Inferior parietal cortex (tissue), 1 donor: ENCODE measurements at regions not wholly inside any gene's neighbourhood (a gene's known extent, or its start where the extent isn't known, plus 50 kb on each side); places are given as distances from the start of the nearest gene placed in this dataset.
"Not testable (repeated sequence)": the region's sequence is repeated elsewhere in the genome, so short reads cannot be mapped to it uniquely, and the experiment has no call there.

ENCODE experiments used
- DNase-seq: peaks from one replicate; pipeline ENCODE4 v3.0.0-alpha.2; 2016; ENCODE audit errors: extremely low spot score

GRCh38 chr5:105602406-105602805, 2039.8 kb upstream of the NUDT12 start:
- not testable (repeated sequence) for DNase-seq

DNA sequence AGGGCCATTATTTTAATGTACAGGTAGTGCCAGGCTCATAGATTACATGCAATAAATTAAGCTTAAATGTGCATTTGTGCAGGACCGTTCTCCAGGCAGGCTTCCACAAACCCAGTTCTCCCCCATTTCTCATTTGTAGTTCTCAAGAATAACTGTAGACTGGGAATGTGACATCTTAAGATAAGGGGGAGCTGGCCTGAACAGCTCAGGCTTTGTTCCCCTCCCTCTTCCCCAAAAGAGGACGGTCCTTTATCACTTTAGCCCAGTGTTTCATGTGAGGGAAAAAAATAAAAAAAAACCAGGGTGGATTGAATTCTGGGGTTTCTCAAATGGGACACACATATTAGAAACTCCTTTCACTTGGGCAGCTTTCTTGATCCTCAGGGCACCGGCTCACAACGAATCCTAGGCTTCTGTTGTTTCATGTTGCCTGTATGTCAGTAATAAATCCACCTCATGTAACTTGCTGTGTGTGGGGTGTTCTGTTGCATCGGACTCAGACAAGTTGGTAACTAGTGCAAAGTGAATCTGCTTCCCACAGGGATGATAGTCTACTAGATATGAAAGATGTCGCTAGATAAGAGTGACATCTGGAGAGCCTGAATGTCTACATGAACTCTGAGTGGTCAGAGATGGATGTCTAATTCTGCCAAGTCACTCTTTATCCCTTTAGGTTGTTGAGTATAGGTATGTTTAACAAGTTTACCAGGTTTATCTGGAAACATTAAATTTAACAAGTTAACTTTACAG, 2030.6 kb upstream of the NUDT12 start:
- no peak for DNase-seq

GRCh38 chr5:105587963-105588662, 2025.5 kb upstream of the NUDT12 start:
- no peak for DNase-seq

DNA sequence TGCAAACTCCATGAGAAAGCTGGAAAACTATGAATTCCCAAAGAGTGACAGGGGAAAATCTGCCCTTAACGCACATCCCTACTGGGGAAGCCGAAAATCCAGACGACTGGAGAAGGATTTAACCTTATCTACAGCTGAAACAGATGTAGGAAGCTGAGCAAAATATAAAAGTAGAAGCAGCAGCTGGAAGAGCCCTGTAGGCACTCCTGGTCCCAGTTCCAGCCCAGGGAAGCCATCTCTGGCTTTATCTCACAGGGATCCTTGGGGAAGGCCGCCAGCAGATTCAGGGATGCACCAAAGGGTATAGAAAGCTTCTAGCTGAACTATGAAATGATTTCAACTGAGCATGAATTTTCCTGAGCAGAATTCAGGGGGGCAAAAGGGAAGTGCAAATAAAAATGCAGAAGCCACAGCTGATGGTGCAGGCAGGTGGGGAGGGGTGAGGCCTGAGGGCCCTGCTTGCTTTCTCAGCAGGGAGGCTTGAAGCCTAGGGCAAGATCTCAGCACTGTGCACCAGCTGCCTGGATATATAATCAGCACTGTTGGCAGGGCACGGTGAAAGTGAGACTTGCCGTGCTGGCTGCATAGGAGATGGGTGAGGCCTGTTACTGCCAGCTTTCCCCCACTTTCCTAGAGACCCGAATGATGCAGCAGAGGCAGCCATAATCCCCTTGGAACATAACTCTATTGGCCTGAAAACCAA, 2019.5 kb upstream of the NUDT12 start:
- no peak for DNase-seq

DNA sequence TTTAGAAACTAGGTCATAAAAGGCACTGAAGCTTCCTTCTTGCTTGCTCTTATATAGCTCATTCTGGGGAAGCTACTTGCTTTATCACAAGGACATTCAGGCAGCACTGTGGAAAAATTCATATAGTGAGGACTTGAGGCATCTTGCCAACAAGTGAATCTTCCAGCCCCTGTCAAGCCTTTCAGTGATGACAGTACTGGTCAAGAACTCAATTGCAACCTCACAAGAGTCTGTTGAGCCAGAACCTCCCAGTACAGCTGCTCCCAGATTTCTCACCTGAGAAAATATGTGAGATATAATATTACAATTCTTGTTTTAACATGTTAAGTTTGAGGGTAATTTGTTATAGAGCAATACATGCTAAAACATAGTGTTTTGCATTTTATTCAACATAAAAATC, 2011.0 kb upstream of the NUDT12 start:
- no peak for DNase-seq

GRCh38 chr5:105565531-105565930, 2002.9 kb upstream of the NUDT12 start:
- DNase-seq = no peak

GRCh38 chr5:105563842-105564241, 2001.3 kb upstream of the NUDT12 start:
- no peak for DNase-seq

DNA sequence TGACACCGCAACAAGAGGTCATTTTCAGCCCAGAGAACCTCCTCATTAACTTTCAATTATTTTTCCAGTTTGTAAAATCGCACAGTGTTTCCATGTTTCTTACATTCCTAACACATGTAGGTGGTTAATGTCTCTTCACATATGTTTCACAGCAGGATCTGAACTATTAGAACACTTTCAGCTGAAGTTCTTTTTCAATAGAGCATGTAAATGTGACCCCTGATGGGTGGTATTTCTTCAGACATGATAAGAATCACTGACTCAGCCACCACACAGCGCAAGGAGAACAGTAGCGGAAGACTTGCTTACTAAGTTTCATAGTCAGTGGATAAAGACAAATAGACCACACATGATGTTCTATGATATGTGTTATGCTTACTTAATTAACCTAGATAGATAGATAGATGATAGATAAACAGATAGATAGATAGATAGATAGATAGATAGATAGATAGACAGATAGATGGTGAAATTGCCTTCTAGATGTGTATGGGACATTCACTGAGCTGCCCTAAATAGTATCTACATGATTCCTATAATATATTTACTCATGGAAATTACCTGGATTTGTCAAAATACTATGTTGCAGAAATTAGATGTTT, 1992.1 kb upstream of the NUDT12 start:
- DNase-seq = no peak

- no peak for DNase-seq
Observed at GRCh38 chr5:105544300-105544699, 1981.7 kb upstream of the NUDT12 start.

GRCh38 chr5:105536675-105537074, 1974.1 kb upstream of the NUDT12 start:
- DNase-seq = no peak

GRCh38 chr5:105530716-105531261, 1968.2 kb upstream of the NUDT12 start:
- DNase-seq = no peak

DNA sequence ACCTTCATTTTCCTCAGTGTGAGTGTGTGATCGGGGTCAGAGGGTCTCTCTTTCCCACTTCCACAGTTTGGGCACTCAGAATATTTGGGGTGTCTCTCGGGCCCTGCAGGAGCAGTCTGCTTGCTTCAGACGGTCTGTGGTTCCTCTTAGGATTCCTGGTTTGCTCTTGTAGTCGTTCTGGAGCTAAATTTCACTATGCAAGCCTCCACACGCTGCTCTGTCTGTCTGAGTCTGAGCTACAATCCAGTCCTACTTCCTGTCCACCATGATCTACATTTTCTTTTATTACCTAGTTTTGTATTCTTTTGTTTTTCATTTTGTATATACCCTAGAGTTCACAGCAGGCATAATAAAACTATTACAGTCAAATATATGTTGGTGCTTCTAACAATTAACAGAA, 1967.3 kb upstream of the NUDT12 start:
- DNase-seq = no peak

DNA sequence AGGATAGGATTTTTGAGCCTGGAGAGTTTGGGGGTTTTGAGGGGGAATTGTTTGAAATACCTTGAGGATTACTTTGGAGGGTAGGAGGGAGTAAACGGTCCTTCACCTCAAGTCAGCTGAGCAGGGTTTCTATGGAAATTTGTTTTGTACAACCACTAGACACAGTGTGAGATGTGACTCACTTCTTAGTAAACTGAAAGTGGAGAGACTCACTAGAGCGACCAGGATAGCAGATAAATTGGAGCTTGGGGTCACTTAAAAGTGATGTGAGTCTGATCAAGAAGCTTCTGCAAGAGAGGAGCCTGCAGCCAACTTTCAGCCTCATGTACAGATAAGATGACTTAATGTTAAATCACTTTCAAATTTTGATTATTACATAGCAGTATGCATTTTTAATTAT, 1945.9 kb upstream of the NUDT12 start:
- DNase-seq = no peak

DNA sequence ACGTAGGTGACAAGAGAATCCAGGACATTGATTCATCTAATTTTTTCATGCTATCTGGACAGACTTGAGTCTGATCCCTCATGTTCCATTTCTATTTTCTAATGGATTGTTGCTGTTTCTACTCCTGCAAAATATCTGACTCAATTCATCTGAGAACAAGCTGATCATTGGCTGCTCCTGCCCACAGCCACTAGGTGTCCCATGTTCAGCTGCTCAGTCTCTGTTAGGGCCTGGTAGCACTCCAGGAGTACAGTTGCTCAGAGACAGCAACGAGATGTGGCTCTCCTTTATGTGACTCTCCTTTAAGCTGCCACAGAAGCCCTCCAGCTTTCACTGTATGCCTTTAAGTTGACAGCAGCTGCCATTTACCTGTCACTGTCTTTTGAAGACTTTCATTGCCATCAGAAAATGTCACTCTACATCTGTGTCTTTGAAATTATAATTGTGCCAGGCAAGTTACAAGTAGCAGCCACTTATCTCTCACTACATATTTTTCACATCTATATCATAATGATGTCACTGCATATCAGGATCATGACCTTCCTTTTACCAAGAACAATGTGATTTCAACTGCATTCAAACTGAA, 1944.2 kb upstream of the NUDT12 start:
- no peak for DNase-seq

GRCh38 chr5:105503950-105504349, 1941.4 kb upstream of the NUDT12 start:
- DNase-seq = no peak

DNA sequence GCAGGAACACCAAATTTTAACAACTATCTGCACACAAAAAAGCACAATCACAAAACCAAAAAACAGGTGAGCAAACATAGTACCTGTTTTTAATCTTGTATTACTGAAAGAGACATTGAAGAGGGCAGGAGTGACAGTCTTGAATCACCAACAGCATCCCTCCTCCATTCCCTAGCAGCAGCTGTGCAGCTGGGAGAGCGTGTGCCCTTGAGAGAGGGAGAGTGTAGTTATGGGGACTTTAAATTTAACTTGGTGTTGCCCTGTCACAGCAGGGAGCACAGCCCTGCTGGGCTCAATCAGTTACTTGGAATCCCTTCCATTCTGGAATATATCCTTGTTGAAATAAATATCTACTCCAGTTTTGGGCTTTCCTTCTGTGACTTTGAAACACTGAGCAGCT, 1938.7 kb upstream of the NUDT12 start:
- DNase-seq = no peak

DNA sequence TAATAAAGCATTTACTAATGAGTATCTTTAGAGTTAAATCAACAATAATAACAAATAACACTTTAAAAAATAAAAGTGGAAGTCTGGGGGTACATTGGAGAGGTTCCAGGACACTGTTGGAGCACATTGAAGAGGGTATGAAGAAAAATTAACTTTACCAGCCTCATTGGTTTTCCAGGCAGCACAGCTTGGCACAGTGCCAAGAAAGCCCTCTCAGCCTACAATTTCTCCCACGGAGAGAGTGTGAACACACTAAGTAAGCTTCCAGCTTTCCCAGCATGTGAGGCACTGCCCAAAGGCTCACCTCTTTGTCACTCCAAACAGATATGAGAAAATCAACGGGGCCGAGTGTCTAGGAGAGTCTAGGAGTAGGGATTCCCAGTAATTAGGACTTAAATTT, 1912.8 kb upstream of the NUDT12 start:
- DNase-seq = no peak

DNA sequence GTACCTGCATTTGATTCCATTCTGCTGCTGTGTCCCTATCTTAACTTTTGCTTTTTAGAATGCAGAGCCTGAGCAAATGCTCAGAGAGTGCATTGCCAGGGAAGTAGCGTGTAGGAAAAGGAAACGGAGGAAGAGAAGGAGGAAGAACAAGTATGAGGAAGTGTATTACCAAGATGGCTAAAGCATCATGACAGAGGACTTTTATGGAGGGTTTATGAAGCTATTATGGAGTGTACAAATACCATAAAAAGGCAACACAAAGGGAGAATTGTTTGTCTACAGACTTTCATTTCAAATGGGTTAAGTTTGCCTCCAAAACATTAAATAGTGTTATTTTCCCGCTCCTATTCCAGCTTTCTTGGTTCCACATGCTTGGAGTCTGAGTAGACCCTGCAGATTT, 1899.8 kb upstream of the NUDT12 start:
- no peak for DNase-seq

DNA sequence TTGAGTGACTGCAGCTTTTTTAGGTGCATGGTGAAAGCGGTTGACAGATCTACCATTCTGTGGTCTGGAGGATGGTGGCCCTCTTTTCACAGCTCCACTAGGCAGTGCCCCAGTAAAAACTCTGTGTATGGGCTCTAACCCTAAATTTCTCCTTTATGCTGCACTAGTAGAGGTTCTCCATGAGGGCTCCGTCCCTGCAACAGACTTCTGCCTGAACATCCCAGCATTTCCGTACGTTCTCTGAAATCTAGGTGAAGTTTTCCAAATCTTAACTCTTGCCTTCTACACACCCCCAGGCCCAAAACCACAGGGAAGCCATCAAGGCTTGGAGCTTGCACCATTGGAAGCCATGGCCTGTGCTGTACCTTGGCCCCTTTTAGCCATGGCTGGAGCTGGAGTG, 1898.1 kb upstream of the NUDT12 start:
- DNase-seq = no peak

- DNase-seq = no peak
Observed at GRCh38 chr5:105453216-105453807, 1890.7 kb upstream of the NUDT12 start.

GRCh38 chr5:105448271-105448670, 1885.7 kb upstream of the NUDT12 start:
- no peak for DNase-seq
